GM18909 (cell line): ENCODE measurements at regions not wholly inside any gene's neighbourhood (a gene's known extent, or its start where the extent isn't known, plus 50 kb on each side); places are given as distances from the start of the nearest gene placed in this dataset.

Experiments
- ATAC-seq: cut with Tn5 transposase; IDR thresholded peaks from one replicate; pipeline ENCODE4 v1.9.1; 2021; ENCODE audit warnings: mild to moderate bottlenecking; ENCODE audit not compliant: unreplicated experiment, poor library complexity

DNA sequence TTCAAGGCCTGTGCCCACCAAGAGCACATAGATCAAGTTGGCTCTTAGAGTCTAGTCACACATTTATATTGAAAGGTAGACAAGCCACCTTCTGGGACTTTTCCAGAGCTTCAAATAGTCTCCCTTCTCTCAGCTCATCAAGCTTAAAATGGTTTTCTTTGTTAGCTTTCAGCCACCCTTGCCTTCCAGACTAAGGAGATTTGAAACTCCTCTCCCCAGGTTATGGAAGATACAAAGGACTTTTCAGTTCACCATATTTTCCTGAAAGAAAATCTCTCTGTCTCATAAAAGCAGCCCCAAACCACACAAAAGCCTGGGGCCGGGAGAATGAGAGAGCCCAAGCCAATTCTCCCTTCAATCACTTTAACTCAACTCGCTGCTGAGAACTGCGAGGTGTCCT, 134.1 kb downstream of the ZC3H11B start:
- ATAC-seq, result no peak

DNA sequence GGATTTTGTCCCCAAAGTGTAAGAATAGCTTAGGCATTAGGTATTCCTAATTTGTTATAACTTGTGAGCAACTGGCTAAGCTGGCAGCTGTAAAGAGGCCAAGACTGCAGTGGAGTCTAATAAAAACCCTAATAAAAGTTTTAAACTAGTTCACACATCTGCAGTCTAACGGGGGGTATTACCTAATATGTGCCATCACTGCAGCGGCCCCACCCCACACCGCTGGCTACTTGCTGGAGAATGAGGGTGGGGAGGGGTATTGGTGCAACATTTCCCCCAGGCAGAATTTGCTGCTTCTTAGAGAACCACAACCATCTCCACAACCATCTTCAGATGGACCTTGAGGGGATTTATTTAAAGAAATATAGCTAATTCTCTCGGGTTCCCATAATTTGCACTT, 135.0 kb downstream of the ZC3H11B start:
- ATAC-seq, result no peak

DNA sequence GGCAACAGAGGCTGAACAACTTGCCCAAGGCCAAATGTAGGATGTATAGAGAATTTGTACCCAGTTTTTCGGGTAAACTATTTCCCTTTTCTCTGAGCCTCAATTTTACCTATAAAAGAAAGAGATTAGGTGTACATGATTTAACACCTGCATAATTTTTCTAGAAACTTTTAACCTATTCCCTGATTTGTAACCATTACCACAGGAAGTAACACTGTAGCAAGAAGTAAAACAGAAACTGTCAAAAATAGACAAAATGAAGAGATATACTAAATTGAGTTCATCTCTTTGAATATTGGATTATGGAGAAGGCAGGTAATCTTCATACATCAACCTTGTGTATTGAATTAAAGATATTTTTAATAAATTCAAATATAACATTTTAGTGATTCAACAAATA, 136.2 kb downstream of the ZC3H11B start:
- peak; percentile 45 for ATAC-seq

DNA sequence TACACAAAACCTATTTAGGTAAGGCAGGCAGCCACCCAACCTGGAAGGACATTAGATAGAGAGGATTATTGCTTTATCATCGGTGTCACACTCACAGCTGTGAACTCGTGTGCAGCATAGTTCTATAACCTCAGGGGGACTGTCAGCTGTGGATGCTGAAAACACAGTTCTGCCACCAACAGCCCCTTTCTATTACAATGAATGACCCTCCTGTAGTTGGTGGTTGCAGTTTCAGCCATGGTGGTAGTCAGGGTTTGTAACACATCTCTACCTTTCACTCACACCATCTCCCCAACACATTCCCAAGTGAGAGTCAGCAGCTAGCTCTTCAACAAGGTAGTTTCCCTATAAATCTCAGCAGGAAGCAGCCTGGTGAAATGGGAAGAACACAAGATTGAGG, 136.8 kb downstream of the ZC3H11B start:
- peak; percentile 89 for ATAC-seq

DNA sequence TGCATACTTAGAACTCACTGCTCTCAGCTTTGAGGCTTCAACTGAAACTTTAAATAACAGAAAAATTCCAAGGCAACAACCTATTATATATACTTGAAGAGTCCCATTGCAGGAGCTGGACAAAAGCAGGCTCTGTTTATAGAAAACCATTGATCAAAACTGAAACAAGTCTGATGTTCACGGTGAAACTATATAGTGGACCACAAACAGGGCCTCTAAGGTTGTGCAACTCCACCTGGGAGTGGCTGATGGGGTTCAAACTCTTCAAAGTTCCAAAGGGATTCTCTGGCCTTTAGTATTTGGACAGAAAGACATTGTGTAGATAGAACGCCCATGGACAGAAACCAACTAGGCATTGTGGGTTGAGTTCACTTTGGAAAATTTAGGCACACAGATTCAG, 140.3 kb downstream of the ZC3H11B start:
- peak; percentile 45 for ATAC-seq

DNA sequence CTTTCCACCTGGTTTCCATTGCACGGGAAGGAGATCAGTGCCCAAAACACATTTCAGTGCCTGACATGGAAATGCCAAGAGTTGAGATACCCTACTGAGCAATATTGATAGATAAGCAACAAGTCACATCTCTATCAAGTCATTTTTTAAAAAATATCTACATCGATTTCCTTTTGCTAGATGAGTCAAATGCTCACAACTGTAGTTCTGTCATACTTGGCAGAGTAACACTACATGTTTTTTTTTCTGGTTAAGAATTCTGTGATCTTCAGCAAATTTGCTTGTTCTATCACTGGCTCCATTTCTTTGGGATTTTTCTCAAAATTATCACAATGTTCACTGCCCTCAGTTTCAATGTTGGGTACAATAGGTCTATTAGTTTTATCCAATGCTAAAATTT, 145.4 kb downstream of the ZC3H11B start:
- ATAC-seq, result no peak

DNA sequence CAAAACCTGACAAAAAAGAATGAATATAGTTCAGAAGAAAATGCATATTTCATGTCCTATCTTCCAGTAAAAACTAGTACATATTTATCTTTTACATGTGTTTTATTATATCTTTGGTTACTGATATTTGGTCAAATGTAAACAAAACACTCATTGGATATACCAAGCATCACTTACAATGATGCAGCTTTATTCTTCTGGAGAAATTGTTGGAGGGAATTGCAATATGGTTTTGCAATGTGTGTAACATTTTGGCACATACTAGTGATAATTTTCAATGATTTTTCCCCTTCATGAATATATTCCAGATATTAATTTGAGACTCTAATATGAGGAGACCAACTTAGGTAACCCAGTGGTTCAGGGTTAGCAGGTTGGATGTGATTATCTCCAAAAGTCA, 146.1 kb downstream of the ZC3H11B start:
- no peak for ATAC-seq

DNA sequence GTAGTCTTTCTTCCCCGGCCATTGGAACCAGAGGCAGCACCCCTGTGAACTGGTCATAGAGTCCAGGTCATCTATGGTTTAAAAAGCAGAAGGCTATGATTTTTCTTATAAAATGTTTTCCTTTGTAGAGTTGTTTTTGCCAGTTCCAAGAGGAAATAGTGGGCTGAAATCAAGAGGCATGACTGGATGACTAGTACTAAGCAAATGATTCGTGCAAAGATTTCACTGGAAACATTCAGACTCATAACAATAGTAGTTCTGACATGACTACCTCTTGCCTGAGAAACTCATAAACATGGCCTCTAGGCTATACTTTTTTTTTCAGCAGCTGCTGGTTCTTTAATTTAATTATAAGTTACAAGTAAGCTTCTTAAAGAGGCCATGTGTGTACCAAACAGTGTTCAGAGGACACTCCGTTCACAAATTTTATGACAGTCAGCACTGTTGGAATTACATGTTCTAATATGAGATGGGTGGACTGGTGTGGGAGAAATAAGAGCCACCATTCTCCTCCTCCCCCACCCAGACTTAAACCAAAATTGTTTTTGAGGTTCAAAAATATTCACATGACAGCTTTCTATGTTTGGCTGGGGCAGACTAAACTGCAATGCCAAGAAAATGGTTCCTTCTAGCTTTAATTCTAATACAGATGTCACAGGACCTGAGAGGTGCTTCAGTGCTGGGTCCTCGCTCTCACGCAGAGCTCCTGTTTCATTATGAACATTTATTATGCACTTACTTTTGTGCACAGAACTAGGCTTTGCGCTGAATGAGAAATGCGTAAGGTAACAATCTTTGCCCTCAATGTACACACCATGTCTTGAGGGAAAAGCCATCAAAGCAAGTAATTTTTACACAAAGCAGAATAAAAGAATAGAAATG, 147.5 kb downstream of the ZC3H11B start:
- peak; percentile 66 for ATAC-seq

DNA sequence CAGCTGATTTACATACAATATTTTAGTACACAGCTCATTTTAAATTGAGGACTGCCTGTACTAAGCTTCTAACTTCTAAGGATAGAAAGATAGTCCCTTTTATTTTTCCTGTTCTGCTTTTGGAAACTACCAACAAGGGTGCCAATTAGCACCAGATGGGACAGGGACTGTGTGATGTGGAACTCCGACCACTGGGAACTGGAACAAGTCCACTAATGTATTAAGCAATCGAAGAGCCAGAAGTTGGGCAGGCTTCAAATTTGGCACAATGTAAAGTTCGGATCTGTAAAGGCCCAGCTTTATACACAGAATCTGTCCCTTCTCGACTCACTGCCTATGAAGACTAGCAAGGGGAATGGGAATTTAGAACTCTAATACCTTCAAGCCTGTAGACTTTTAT, 149.3 kb downstream of the ZC3H11B start:
- no peak for ATAC-seq

DNA sequence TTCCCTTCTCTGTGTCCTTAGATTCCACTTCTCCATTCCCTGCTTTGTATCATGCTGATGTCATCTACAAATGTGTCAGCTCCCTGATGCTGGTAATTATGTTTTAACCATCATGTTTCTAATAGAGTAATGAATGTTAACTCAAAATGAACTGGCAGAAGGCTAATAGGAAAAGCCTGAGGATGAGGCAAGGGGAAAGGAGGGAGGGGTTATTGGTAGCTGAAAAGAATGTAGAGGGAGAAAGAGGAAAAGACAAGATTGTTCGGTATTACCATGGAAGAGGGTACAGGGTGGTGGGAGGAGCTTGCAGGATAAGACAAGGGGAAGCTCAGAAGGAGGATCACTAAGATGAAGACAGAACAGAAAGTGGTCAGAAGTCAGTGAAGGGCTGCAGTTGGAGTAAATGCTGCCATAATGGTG, 150.9 kb downstream of the ZC3H11B start:
- ATAC-seq, result no peak

DNA sequence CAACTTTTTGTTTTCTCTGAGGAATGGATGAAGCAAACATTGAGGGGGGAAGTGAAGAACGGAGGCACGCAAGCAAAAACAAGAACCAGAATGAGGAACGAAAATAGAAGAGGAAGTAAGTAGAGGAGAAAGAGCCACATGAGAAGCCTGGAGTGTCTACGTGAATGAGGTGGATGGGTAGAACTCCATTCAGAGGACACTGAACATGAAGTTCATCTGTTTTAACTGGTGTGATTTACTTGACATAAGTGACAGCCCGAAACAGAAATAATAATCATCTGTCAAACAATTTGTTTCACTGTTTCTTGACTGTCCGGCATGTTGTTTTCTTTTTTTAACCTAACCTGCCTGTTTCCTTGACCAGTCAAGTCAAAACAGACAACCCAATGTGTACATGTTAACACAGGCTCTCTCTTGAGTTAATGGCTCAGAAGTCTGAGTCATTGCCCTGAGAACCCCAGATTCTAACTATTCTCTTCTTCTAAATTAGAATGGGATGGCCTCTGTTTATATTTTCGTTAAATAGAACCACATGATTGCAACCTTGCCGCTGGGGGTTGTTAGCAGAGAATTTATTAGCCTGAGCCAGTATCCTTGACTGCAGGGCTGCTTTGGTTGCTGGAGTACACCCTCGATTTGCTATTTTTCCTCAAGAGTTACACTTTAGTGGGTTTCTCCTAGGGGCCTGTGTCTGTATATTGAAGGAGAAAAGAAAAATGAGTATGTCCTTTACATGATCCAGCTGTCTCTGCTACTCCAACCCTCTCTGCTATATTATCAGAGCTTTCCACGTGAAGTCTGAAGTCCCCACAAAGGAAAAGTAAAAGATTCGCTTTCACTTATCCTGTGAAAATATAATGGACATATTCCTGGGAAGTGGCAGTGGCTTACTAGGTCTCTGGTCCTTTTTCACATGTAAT, 151.7 kb downstream of the ZC3H11B start:
- peak; percentile 78 for ATAC-seq

DNA sequence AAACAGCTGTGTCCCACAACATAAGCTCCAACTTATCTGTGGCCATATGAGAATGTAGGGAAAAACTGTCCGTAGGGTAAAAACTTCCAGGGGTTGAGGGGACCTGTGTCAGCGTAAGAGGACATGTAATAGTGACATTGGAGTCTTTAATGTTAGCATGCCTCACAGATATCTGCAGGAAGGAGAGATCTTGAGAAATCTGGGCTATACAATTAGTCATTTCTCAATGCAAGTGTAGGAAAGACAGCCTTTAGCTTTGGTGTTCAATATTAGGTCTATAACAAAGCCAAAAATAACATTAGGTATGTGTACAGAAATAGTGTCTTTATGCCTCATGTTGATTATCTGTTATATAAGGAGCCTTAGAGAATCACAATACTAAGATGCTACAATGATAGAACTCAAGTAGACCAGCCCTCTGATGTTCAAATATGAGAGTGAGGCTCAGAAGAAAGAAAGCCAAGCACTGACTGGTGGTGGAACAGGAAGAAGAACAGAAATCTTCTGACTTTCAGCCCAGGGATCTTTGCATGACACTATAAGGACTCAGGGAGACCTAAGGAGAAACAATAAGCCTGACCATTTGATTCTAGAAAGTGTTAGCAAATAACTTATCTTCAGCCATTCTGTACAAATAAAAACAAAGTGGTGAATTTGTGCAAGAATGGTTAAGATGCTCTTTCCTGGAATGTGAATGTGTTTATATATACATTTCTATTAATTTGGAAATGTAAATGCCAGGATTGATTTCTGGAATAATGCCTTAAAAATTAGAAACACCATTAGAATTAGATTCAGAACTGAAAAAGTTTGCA, 152.6 kb downstream of the ZC3H11B start:
- ATAC-seq, result no peak

DNA sequence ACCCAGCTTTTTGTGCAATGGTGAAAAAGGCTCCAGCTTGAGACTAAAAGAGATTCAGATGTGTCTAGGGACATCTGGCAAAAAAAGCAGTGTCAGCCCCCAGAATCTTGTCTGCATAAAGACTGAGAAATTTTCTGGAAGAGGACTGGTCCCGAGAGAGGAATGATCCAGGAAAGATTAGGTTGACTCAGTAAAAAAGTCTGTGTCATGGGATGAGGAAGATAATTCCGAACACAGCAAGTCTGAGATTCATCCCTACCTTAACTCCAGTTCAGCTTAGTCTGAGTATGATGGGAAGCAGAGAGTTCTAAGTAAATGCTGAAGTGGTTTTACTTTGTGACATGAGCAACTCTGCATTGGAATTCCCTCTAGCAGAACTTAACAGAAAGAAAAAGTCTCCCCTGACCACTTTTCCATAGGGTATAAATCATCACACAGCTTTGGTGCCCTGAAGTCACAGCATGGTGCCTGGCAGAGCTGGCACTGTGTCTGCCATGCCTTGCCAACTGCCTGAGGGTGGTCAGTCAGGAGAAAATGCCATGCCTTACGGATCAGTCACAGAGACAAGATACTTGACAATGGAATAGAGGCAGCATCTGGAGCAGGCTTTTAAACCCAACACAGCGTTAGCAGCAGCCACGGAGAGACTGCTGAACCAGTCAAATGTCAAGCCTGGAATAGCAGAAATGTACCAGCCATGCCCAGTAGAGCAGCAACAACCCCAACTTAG, 153.4 kb downstream of the ZC3H11B start:
- no peak for ATAC-seq

DNA sequence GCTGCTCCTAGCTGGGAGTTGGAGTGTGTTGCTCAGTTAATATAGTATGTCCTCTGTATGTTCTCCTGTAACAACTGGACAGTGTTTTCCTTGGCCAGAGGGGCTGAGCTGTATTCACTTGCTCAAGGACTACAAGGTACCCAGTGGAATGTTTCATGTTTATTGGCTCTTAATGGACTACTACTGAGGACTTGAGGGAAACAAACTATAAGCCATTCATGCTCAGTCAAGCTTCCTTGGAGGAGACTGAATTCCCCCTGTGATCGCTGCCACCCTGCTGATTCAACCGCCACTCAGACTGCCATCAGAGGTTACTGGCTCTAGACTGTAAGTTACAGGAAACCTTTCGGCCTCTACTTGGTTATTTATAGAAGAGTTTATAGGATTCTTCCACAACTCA, 166.6 kb downstream of the ZC3H11B start:
- no peak for ATAC-seq

DNA sequence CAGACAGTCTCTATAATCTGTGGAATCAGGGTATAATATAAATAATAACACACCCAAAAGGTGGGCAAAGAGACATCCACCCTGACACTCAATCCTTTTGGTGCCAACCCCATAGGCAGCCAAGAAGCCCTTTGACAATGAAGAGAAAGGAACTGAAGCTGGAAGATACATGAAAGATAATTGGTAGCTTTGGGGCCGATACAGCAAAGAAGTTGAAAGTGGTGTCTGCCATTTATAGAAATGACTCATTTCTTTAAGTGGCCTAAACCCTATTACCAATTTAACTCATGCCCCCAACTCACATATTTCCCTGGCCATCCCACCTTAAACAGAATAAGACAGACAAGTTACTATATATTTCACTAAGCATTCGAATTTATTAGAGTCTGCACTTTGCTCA, 167.0 kb downstream of the ZC3H11B start:
- ATAC-seq, result no peak

DNA sequence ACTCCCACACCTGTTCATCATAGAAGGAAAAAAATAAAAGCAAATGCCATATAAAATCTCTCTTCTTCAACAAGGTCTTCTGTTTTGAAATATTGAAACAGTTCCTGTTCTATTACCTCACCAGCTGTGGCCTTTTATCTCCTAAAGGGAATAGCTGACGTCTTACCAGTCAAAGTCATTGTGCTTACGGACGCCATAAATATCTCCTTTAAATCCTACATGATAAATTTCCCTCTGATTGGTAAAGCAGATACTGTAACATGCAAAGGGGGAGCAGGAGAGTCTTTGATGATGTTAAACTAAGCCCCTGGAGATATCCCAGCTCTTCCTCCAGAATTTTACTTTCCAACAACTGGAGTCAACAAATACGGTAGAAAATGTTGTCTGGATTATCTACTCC, 168.4 kb downstream of the ZC3H11B start:
- no peak for ATAC-seq

DNA sequence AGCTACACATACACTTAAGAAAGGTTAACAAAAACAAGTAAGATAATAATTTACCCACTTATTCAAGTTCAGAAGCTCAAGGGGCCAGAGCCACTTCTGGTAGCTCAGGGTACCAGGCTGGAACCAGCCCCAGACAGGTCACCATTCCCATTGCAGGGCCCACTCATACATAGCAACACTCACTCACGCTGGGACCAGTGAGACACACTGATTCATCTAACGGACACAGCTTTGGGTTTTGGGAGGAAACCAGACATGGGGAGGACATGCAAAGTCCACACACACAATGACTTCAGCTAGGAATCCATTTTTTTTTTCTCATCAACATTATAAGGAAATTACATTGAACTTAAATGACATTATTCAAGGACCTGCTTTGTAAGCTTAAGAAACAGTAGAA, 169.1 kb downstream of the ZC3H11B start:
- no peak for ATAC-seq

DNA sequence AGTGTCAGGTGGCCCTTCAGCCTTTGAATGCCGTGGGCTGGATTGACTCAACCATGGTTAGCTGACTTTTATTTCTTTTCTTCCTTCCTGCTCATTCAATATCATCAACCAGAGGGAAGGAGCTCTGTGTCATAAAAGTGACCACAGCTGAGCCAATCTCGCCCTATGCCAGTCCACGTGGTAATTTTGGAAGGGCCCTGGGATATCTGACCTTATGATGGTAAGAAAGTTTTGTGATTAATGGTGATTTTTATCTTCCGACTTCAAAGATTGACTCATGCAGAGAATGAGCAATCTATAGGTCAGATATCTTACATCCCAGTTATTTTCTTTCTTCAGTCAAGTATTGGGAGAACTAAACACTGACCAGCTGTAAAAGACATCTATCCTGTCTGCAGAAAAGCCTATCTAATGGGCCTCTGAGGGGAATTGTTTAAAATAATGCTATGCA, 170.3 kb downstream of the ZC3H11B start:
- ATAC-seq, result no peak

DNA sequence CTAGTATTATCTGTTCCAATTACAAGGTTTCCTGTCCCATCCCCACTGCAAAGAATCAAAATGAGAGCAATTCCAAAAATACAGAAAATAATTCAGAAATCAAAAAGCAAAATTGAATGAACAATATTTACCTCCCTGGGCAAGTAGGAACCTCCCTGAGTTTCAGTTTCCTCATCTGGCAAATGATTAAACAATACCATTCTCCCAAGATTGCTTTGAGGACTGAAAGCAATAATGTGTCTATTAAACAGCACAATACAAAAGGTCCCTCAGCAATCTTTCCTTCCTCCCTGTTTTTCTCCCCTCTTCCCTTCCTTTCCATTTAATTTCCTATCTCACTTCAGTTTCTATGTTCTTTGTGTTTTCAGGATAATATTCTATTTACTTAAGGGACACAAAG, 171.0 kb downstream of the ZC3H11B start:
- no peak for ATAC-seq

DNA sequence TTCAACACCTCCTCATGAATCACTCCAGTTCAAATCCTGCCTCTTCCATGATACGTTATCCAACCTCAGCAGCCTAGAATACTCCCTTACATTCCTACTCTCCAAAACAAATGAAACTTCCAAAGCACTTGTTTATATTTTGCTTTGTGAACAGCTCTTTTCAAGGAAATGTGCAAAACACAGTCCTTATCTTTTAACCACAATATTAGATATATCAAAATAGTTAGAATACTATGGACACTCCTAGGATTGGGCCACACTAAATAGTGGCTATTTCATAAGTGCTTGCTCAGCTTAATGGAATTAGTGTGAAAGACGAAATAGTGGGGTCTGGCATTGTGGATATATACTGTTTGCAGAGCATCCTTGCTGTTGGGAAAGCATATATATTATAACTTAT, 173.5 kb downstream of the ZC3H11B start:
- ATAC-seq, result no peak
